Loucy (cell line): ENCODE measurements at regions not wholly inside any gene's neighbourhood (a gene's known extent, or its start where the extent isn't known, plus 50 kb on each side); places are given as distances from the start of the nearest gene placed in this dataset.
"Not testable (repeated sequence)": the region's sequence is repeated elsewhere in the genome, so short reads cannot be mapped to it uniquely, and the experiment has no call there.

Experiments used
- H2AFZ ChIP-seq: fragments of 200-600 bp; sonication (generic); 2 replicates; pipeline ENCODE4 v1.6.0; 2016; ENCODE audit warnings: antibody characterized with exemption, mild to moderate bottlenecking, low read length, moderate library complexity
- H3F3A ChIP-seq: fragments of 200-600 bp; 2 replicates; pipeline ENCODE4 v1.6.0; 2016; ENCODE audit warnings: antibody characterized with exemption, low read depth, mild to moderate bottlenecking
- H3K27me3 ChIP-seq: fragments of 200-600 bp; sonication (generic); 2 replicates; pipeline ENCODE4 v1.6.1; 2014; ENCODE audit warnings: low read length, mild to moderate bottlenecking; ENCODE audit not compliant: insufficient read depth, poor library complexity, severe bottlenecking
- H3K36me3 ChIP-seq: fragments of 200-600 bp; sonication (generic); 2 replicates; pipeline ENCODE4 v1.6.1; 2016; ENCODE audit warnings: low read length; ENCODE audit not compliant: insufficient read depth
- H3K4me1 ChIP-seq: fragments of 200-600 bp; sonication (generic); 2 replicates; pipeline ENCODE4 v1.5.1; 2014; ENCODE audit warnings: low read length, mild to moderate bottlenecking; ENCODE audit not compliant: insufficient read depth, poor library complexity, severe bottlenecking
- H3K4me2 ChIP-seq: fragments of 200-600 bp; sonication (generic); 2 replicates; pipeline ENCODE4 v1.6.0; 2014; ENCODE audit warnings: antibody characterized with exemption, low read length, low read depth, mild to moderate bottlenecking; ENCODE audit not compliant: poor library complexity, severe bottlenecking
- H3K4me3 ChIP-seq: fragments of 200-600 bp; sonication (generic); 2 replicates; pipeline ENCODE4 v1.5.1; 2014; ENCODE audit warnings: low read length, mild to moderate bottlenecking, mixed read lengths; ENCODE audit not compliant: poor library complexity, severe bottlenecking
- H3K79me2 ChIP-seq: fragments of 200-600 bp; sonication (generic); 2 replicates; pipeline ENCODE4 v1.6.1; 2014; ENCODE audit warnings: low read length; ENCODE audit not compliant: insufficient read depth
- H3K9ac ChIP-seq: fragments of 200-600 bp; sonication (generic); 2 replicates; pipeline ENCODE4 v1.6.0; 2014; ENCODE audit warnings: mild to moderate bottlenecking, low read depth, low read length, moderate library complexity; ENCODE audit not compliant: poor library complexity, severe bottlenecking
- H3K9me2 ChIP-seq: fragments of 200-600 bp; sonication (generic); replicated peaks from 2 replicates; pipeline ENCODE4 v1.6.1; 2016; ENCODE audit warnings: low read depth, low read length, mixed read lengths
- H3K9me3 ChIP-seq: fragments of 200-600 bp; sonication (generic); 2 replicates; pipeline ENCODE4 v1.6.1; 2014; ENCODE audit warnings: mild to moderate bottlenecking, antibody characterized with exemption, low read length, low read depth; ENCODE audit not compliant: insufficient read depth
- H4K20me1 ChIP-seq: fragments of 200-600 bp; sonication (generic); 2 replicates; pipeline ENCODE4 v1.6.0; 2014; ENCODE audit warnings: antibody characterized with exemption, low read length, mild to moderate bottlenecking; ENCODE audit not compliant: insufficient read depth, poor library complexity, severe bottlenecking
- EZH2phosphoT487 ChIP-seq: fragments of 200-600 bp; IDR thresholded peaks from 2 replicates; pipeline ENCODE4 v1.6.1; 2018; ENCODE audit warnings: antibody characterized with exemption, mild to moderate bottlenecking, moderate library complexity, borderline replicate concordance
- TF ChIP-seq, protein P1 (sequence below): fragments of 200-600 bp; sonication (generic); conservative IDR thresholded peaks from 2 replicates; pipeline ENCODE4 v1.5.1; 2014; ENCODE audit warnings: mild to moderate bottlenecking, antibody characterized with exemption, low read length

DNA sequence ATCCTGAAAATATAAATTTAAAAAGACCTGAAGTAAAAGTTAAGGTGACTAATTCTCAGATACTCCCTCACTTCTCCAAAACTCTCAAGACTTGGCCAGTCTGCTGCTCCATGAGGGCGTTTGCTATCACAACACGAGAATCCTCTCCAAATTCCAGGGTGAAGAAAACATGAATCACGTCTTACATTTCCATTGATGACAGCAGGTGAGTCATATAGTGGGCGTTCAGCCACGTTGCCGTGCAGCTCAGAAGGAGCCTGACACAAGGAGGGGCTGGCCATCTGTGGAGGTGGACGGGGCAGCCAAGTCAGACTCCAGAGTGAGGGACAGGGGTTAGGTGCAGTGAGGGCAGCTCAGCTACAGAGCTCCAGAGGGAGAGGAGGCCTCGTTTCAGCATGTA, 555.1 kb upstream of the ADAMTS16 start:
- Histone ChIP-seq H3K9me2 (no peaks in the 10 kb centered on the region), H3K4me1 (no peaks in the 10 kb centered on the region), H3K36me3 (no peaks in the 10 kb centered on the region), H2AFZ (no peak overlapping the region), H3K9me3 (no peaks in the 10 kb centered on the region), H3K9ac (no peak overlapping the region), H3K27me3 (no peaks in the 10 kb centered on the region), H3K4me3 (no peak overlapping the region), H3F3A (no peaks in the 10 kb centered on the region), H4K20me1 (no peaks in the 10 kb centered on the region), H3K79me2 (no peaks in the 10 kb centered on the region), H3K4me2 (no peak overlapping the region)
- TF ChIP-seq, protein P1, sequence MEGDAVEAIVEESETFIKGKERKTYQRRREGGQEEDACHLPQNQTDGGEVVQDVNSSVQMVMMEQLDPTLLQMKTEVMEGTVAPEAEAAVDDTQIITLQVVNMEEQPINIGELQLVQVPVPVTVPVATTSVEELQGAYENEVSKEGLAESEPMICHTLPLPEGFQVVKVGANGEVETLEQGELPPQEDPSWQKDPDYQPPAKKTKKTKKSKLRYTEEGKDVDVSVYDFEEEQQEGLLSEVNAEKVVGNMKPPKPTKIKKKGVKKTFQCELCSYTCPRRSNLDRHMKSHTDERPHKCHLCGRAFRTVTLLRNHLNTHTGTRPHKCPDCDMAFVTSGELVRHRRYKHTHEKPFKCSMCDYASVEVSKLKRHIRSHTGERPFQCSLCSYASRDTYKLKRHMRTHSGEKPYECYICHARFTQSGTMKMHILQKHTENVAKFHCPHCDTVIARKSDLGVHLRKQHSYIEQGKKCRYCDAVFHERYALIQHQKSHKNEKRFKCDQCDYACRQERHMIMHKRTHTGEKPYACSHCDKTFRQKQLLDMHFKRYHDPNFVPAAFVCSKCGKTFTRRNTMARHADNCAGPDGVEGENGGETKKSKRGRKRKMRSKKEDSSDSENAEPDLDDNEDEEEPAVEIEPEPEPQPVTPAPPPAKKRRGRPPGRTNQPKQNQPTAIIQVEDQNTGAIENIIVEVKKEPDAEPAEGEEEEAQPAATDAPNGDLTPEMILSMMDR, result no peak
- TF ChIP-seq EZH2phosphoT487, result no peak

- Histone ChIP-seq H3K4me2 (no peak overlapping the region), H3K27me3 (no peaks in the 10 kb centered on the region), H3K9me2 (no peaks in the 10 kb centered on the region), H3K4me1 (no peaks in the 10 kb centered on the region), H2AFZ (no peak overlapping the region), H4K20me1 (no peaks in the 10 kb centered on the region), H3K9ac (no peak overlapping the region), H3K79me2 (no peaks in the 10 kb centered on the region), H3F3A (no peaks in the 10 kb centered on the region), H3K9me3 (no peaks in the 10 kb centered on the region), H3K4me3 (no peak overlapping the region), H3K36me3 (no peaks in the 10 kb centered on the region)
- no peak for TF ChIP-seq EZH2phosphoT487
- TF ChIP-seq, protein P1, result no peak
Observed at GRCh38 chr5:4613440-4613839, 526.7 kb upstream of the ADAMTS16 start.

- H3K9ac ChIP-seq, result no peak overlapping the region
Observed at GRCh38 chr5:4614088-4614487, 526.0 kb upstream of the ADAMTS16 start.

GRCh38 chr5:4615369-4615768, 524.8 kb upstream of the ADAMTS16 start:
- not testable (repeated sequence) for H3K9me3 ChIP-seq, H3K9ac ChIP-seq, H4K20me1 ChIP-seq, H3K9me2 ChIP-seq, H3K4me3 ChIP-seq, H3K36me3 ChIP-seq, H3K4me2 ChIP-seq, H3K27me3 ChIP-seq, H3K79me2 ChIP-seq, H3F3A ChIP-seq, H3K4me1 ChIP-seq, H2AFZ ChIP-seq

More at GRCh38 chr5:4614088-4614487, 526.0 kb upstream of the ADAMTS16 start:
- Histone ChIP-seq H3F3A (no peaks in the 10 kb centered on the region), H3K9me3 (no peaks in the 10 kb centered on the region), H3K4me1 (no peaks in the 10 kb centered on the region), H3K27me3 (no peaks in the 10 kb centered on the region), H2AFZ (no peak overlapping the region), H3K4me2 (no peak overlapping the region), H4K20me1 (no peaks in the 10 kb centered on the region), H3K36me3 (no peaks in the 10 kb centered on the region), H3K4me3 (no peak overlapping the region), H3K9me2 (no peaks in the 10 kb centered on the region), H3K79me2 (no peaks in the 10 kb centered on the region)
- TF ChIP-seq, protein P1, result no peak
- TF ChIP-seq EZH2phosphoT487, result no peak
